A673 (cell line): ENCODE measurements at regions not wholly inside any gene's neighbourhood (a gene's known extent, or its start where the extent isn't known, plus 50 kb on each side); places are given as distances from the start of the nearest gene placed in this dataset.

ENCODE experiments used
- EZH2 ChIP-seq: fragments of 200-600 bp; sonication (generic); IDR thresholded peaks from 2 replicates; pipeline ENCODE4 v1.6.1; 2017; ENCODE audit warnings: borderline replicate concordance, low read depth, mild to moderate bottlenecking, mixed read lengths, antibody characterized with exemption, low read length; ENCODE audit not compliant: poor library complexity, severe bottlenecking
- TF ChIP-seq, protein P1 (sequence below): fragments of 300-800, 200-600 bp; sonication (generic); conservative IDR thresholded peaks from 2 replicates; pipeline ENCODE4 v1.5.1; 2017; ENCODE audit warnings: low read depth, mild to moderate bottlenecking, antibody characterized with exemption, low read length, moderate library complexity, mixed read lengths

DNA sequence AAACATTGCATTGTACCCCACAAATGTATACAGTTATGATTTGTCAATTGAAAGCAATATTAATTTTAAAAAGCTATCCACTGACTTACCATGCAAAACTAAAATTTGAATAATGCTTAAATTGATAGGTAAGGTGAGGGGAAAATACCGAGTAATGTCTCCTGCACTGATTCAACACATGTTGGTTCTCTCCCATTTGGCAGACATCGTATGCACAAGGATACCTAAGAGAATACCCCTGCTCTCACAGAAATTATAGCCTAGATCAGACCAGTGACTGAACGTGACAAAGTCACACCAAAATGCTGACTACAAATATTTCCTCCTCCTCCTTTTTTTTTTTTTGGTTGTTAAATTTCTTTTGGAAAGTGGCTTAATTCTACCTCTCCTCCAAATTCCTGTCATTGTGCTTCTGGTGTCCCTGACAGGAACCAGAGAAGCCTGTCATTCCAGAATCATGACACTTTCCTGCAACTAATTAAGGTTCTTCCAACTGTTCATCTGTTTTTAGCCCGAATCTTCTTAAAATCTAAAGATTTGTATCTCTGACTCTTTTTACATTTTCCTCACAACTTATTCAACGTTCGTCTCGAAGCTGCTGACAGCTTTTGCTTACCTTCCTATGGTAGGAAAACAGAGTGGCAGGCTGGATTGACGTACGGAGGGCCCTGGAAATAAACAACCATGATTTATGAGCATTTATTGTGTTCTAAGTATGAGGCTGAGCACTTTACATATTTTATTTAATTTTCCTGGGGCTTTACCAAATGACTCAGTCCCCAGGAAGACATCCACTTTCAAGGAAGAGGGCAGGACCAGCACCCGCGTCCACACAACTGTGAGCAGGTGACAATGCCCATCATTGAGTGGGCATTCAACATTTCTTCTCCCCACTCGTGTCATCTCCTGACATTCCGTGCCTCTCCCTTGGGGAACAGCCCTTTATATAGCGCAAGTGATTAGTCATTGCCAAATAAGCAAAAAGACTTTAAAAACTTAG lies 57.9 kb upstream of the KCNE2 start:
- TF ChIP-seq, protein P1, sequence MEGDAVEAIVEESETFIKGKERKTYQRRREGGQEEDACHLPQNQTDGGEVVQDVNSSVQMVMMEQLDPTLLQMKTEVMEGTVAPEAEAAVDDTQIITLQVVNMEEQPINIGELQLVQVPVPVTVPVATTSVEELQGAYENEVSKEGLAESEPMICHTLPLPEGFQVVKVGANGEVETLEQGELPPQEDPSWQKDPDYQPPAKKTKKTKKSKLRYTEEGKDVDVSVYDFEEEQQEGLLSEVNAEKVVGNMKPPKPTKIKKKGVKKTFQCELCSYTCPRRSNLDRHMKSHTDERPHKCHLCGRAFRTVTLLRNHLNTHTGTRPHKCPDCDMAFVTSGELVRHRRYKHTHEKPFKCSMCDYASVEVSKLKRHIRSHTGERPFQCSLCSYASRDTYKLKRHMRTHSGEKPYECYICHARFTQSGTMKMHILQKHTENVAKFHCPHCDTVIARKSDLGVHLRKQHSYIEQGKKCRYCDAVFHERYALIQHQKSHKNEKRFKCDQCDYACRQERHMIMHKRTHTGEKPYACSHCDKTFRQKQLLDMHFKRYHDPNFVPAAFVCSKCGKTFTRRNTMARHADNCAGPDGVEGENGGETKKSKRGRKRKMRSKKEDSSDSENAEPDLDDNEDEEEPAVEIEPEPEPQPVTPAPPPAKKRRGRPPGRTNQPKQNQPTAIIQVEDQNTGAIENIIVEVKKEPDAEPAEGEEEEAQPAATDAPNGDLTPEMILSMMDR: no peak
- TF ChIP-seq EZH2: no peak
